K562 (cell line): ENCODE measurements at regions not wholly inside any gene's neighbourhood (a gene's known extent, or its start where the extent isn't known, plus 50 kb on each side); places are given as distances from the start of the nearest gene placed in this dataset.
A peak's percentile ranks its signal among the peaks of the same experiment; 100 is the strongest.

ENCODE experiments used
- ADNP ChIP-seq: fragments of 200-800 bp; sonication (Bioruptor generic); IDR thresholded peaks from 2 replicates; pipeline ENCODE4 v1.6.1; 2016; ENCODE audit warnings: missing genetic modification characterization, missing compliant biosample characterization
- ARID1B ChIP-seq: fragments of 450-650 bp; IDR thresholded peaks from 2 replicates; pipeline ENCODE4 v1.6.1; 2016; ENCODE audit warnings: antibody characterized with exemption, mild to moderate bottlenecking, inconsistent platforms
- ATF6 ChIP-seq: sonication (generic); formaldehyde crosslinking; IDR thresholded peaks from 2 replicates; pipeline ENCODE4 v1.4.0; 2020; ENCODE audit warnings: mild to moderate bottlenecking, missing genetic modification reagents
- CREM ChIP-seq: IDR thresholded peaks from 2 replicates; pipeline ENCODE4 v1.6.1; 2014; ENCODE audit warnings: antibody characterized with exemption, low read depth
- CTBP1 ChIP-seq: fragments of 450-650 bp; IDR thresholded peaks from 2 replicates; pipeline ENCODE4 v1.6.1; 2016; ENCODE audit warnings: borderline replicate concordance
- ELK1 ChIP-seq: sonication (generic); formaldehyde crosslinking; IDR thresholded peaks from 2 replicates; pipeline ENCODE4 v1.8.1; 2022; ENCODE audit warnings: missing genetic modification reagents
- GTF2B ChIP-seq: IDR thresholded peaks from 2 replicates; pipeline ENCODE4 v1.6.1; 2011; ENCODE audit not compliant: insufficient read length; ENCODE audit errors: extremely low read depth
- JUN ChIP-seq, 2 experiments: sonication (generic) in 1 of 2; formaldehyde crosslinking in 1 of 2; IDR thresholded peaks; 2 replicates each; pipeline versions ENCODE4 v1.6.1 to v1.8.0; 2012 to 2022; ENCODE audit warnings: borderline replicate concordance in 2 of 2, mild to moderate bottlenecking in 2 of 2, improper control_type of control experiment in 1 of 2, low read depth in 1 of 2, low read length in 1 of 2, missing genetic modification reagents in 1 of 2
- LEF1 ChIP-seq: fragments of 450-650 bp; IDR thresholded peaks from 2 replicates; pipeline ENCODE4 v1.6.1; 2016; ENCODE audit warnings: mild to moderate bottlenecking
- MCM5 ChIP-seq: fragments of 450-650 bp; IDR thresholded peaks from 2 replicates; pipeline ENCODE4 v1.6.1; 2016; ENCODE audit warnings: low read depth
- POLR2AphosphoS2 ChIP-seq: IDR thresholded peaks from 2 replicates; pipeline ENCODE4 v1.6.1; 2012; ENCODE audit warnings: low read length, improper control_type of control experiment
- PTRF ChIP-seq: fragments of 450-650 bp; IDR thresholded peaks from 2 replicates; pipeline ENCODE4 v1.6.1; 2016; ENCODE audit warnings: mild to moderate bottlenecking, missing genetic modification characterization, missing compliant biosample characterization
- PYGO2 ChIP-seq: fragments of 450-650 bp; IDR thresholded peaks from 2 replicates; pipeline ENCODE4 v1.6.1; 2016; ENCODE audit warnings: mild to moderate bottlenecking, missing genetic modification characterization, moderate library complexity, missing compliant biosample characterization
- SLC30A9 ChIP-seq: fragments of 250-450 bp; sonication (Bioruptor Pico); IDR thresholded peaks from 2 replicates; pipeline ENCODE4 v1.8.0; 2022; ENCODE audit warnings: mild to moderate bottlenecking, moderate library complexity
- TCF7 ChIP-seq: sonication (generic); IDR thresholded peaks from 2 replicates; pipeline ENCODE4 v1.6.1; 2016; ENCODE audit warnings: antibody characterized with exemption, borderline replicate concordance
- ZFP91 ChIP-seq: sonication (generic); formaldehyde crosslinking; IDR thresholded peaks from 2 replicates; pipeline ENCODE4 v1.8.0; 2022; ENCODE audit warnings: mild to moderate bottlenecking, missing genetic modification reagents
- ZNF384 ChIP-seq: IDR thresholded peaks from 2 replicates; pipeline ENCODE4 v1.6.1; 2012; ENCODE audit warnings: low read depth, low read length, improper control_type of control experiment
- ZNF395 ChIP-seq: fragments of 200-800 bp; sonication (Bioruptor generic); IDR thresholded peaks from 2 replicates; pipeline ENCODE4 v1.6.1; 2017; ENCODE audit warnings: missing genetic modification characterization, missing compliant biosample characterization

- TF ChIP-seq ARID1B = no peak
- TF ChIP-seq SLC30A9 (CRISPR knock-in tag) = no peak
- no peak for TF ChIP-seq LEF1
- no peak for TF ChIP-seq CTBP1
- no peak for TF ChIP-seq PYGO2 (tag)
- TF ChIP-seq MCM5 = no peak
- TF ChIP-seq JUN (IDR thresholded peaks at IDR 0.05; ENCODE audit: borderline replicate concordance, low read depth, low read length) = 0 out of 2 replicates have a peak, but pooled peaks have one; percentile 10
- TF ChIP-seq JUN (CRISPR knock-in tag; IDR thresholded peaks at IDR 0.05; ENCODE audit: borderline replicate concordance) = no peak
- TF ChIP-seq ADNP (tag) = no peak
- no peak for TF ChIP-seq ATF6 (CRISPR knock-in tag)
- TF ChIP-seq ZNF384 = no peak
- no peak for TF ChIP-seq ZFP91 (CRISPR knock-in tag)
- TF ChIP-seq POLR2AphosphoS2 = no peak
- TF ChIP-seq GTF2B = no peak
- TF ChIP-seq ELK1 (CRISPR knock-in tag) = no peak
- TF ChIP-seq CREM = peak; percentile 76
- no peak for TF ChIP-seq TCF7
- no peak for TF ChIP-seq PTRF (tag)
- no peak for TF ChIP-seq ZNF395 (CRISPR knock-in tag)
These were observed 87.9 kb downstream of the KLF15 start (continued) for GRCh38 chr3:126269354-126269753.
